Kidney glomerular epithelial cell (primary cell): ENCODE measurements at regions not wholly inside any gene's neighbourhood (a gene's known extent, or its start where the extent isn't known, plus 50 kb on each side); places are given as distances from the start of the nearest gene placed in this dataset.
"Not testable (repeated sequence)": the region's sequence is repeated elsewhere in the genome, so short reads cannot be mapped to it uniquely, and the experiment has no call there.

Experiments used
- DNase-seq: peaks from one replicate; lab custom pipeline; 2025; lab: John Stamatoyannopoulos, UW

GRCh38 chr16:88185976-88186888, 196.5 kb upstream of the ZNF469 start:
- DNase-seq: not testable (repeated sequence)

- not testable (repeated sequence) for DNase-seq
Measured at GRCh38 chr16:88186889-88187870, 195.6 kb upstream of the ZNF469 start.

- DNase-seq: not testable (repeated sequence)
Measured at GRCh38 chr16:88188171-88188895, 194.4 kb upstream of the ZNF469 start.

GRCh38 chr16:88190592-88191095, 192.1 kb upstream of the ZNF469 start:
- not testable (repeated sequence) for DNase-seq

- DNase-seq: not testable (repeated sequence)
Measured at GRCh38 chr16:88191168-88191567, 191.6 kb upstream of the ZNF469 start.

- no peak for DNase-seq
Measured at GRCh38 chr16:88192601-88193000, 190.2 kb upstream of the ZNF469 start.

- DNase-seq: peak; percentile 25
Measured at GRCh38 chr16:88193706-88194396, 188.9 kb upstream of the ZNF469 start.

- DNase-seq: no peak
Measured at GRCh38 chr16:88194397-88195268, 188.1 kb upstream of the ZNF469 start.

- DNase-seq: no peak
Measured at GRCh38 chr16:88195269-88195705, 187.5 kb upstream of the ZNF469 start.

GRCh38 chr16:88195911-88196465, 186.8 kb upstream of the ZNF469 start:
- no peak for DNase-seq

GRCh38 chr16:88196471-88197400, 186.0 kb upstream of the ZNF469 start:
- no peak for DNase-seq

GRCh38 chr16:88197481-88198456, 185.0 kb upstream of the ZNF469 start:
- DNase-seq: no peak

- not testable (repeated sequence) for DNase-seq
Measured at GRCh38 chr16:88198457-88199295, 184.1 kb upstream of the ZNF469 start.

GRCh38 chr16:88199296-88200153, 183.2 kb upstream of the ZNF469 start:
- not testable (repeated sequence) for DNase-seq
